HG03439 (cell line): ENCODE measurements at regions not wholly inside any gene's neighbourhood (a gene's known extent, or its start where the extent isn't known, plus 50 kb on each side); places are given as distances from the start of the nearest gene placed in this dataset.

Source experiments
- ATAC-seq: cut with Tn5 transposase; IDR thresholded peaks from one replicate; pipeline ENCODE4 v1.9.1; 2021; ENCODE audit warnings: mild to moderate bottlenecking, moderate library complexity; ENCODE audit not compliant: unreplicated experiment

- ATAC-seq: no peak
Measured at GRCh38 chr6:92184933-92185332, 1234.4 kb downstream of the EPHA7 start.

GRCh38 chr6:92181347-92181746 lies 1238.0 kb downstream of the EPHA7 start:
- ATAC-seq: no peak

- no peak for ATAC-seq
Measured at GRCh38 chr6:92180090-92180489, 1239.3 kb downstream of the EPHA7 start.

- no peak for ATAC-seq
Measured at GRCh38 chr6:92176666-92177065, 1242.7 kb downstream of the EPHA7 start.

- ATAC-seq: no peak
Measured at GRCh38 chr6:92174398-92175073, 1244.8 kb downstream of the EPHA7 start.

- no peak for ATAC-seq
Measured at GRCh38 chr6:92169506-92169905, 1249.9 kb downstream of the EPHA7 start.

GRCh38 chr6:92166666-92167065 lies 1252.7 kb downstream of the EPHA7 start:
- no peak for ATAC-seq

- ATAC-seq: no peak
Measured at GRCh38 chr6:92161953-92162352, 1257.4 kb downstream of the EPHA7 start.

GRCh38 chr6:92160226-92160625 lies 1259.1 kb downstream of the EPHA7 start:
- ATAC-seq: no peak

GRCh38 chr6:92159046-92159445 lies 1260.3 kb downstream of the EPHA7 start:
- ATAC-seq: no peak

GRCh38 chr6:92150553-92150952 lies 1268.8 kb downstream of the EPHA7 start:
- no peak for ATAC-seq

- no peak for ATAC-seq
Measured at GRCh38 chr6:92147246-92147645, 1272.1 kb downstream of the EPHA7 start.

GRCh38 chr6:92139601-92140000 lies 1279.8 kb downstream of the EPHA7 start:
- no peak for ATAC-seq

- ATAC-seq: no peak
Measured at GRCh38 chr6:92132957-92133356, 1286.4 kb downstream of the EPHA7 start.

- no peak for ATAC-seq
Measured at GRCh38 chr6:92132457-92132856, 1286.9 kb downstream of the EPHA7 start.

GRCh38 chr6:92130944-92131343 lies 1288.4 kb downstream of the EPHA7 start:
- no peak for ATAC-seq

- ATAC-seq: no peak
Measured at GRCh38 chr6:92126983-92127382, 1292.4 kb downstream of the EPHA7 start.

GRCh38 chr6:92126088-92126487 lies 1293.3 kb downstream of the EPHA7 start:
- ATAC-seq: no peak

- no peak for ATAC-seq
Measured at GRCh38 chr6:92125681-92126080, 1293.7 kb downstream of the EPHA7 start.

- ATAC-seq: no peak
Measured at GRCh38 chr6:92124200-92124651, 1295.1 kb downstream of the EPHA7 start.

- no peak for ATAC-seq
Measured at GRCh38 chr6:92122746-92123145, 1296.6 kb downstream of the EPHA7 start.

GRCh38 chr6:92121228-92121627 lies 1298.1 kb downstream of the EPHA7 start:
- ATAC-seq: no peak

GRCh38 chr6:92117800-92118199 lies 1301.6 kb downstream of the EPHA7 start:
- ATAC-seq: no peak
